Stimulated activated naive B cell treated with anti-CD40 and anti-IgM and Interleukin-4, amounts not matched to agents 10 μg/mL and 1 μg/mL and 100 μg/mL, for 72 hours (primary cell): ENCODE measurements at regions not wholly inside any gene's neighbourhood (a gene's known extent, or its start where the extent isn't known, plus 50 kb on each side); places are given as distances from the start of the nearest gene placed in this dataset.
"Not testable (repeated sequence)": the region's sequence is repeated elsewhere in the genome, so short reads cannot be mapped to it uniquely, and the experiment has no call there.

Experiments
- ATAC-seq, 2 donors: fragments of 150-1000 bp; cut with Tn5 transposase; replicated peaks; 2 replicates each; pipeline ENCODE4 v1.10.0; 2021; ENCODE audit warnings: moderate library complexity in 1 of 2
- DNase-seq: peaks from one replicate; pipeline ENCODE4 v3.0.0; 2021
- H3K27ac Mint-ChIP-seq: one replicate; pipeline ENCODE4 v1.8.0; 2022; ENCODE audit warnings: mild to moderate bottlenecking, mixed read lengths
- H3K27me3 Mint-ChIP-seq, 2 donors: one replicate each; pipeline ENCODE4 v1.8.0; 2022; ENCODE audit warnings: mixed read lengths in 2 of 2
- H3K36me3 Mint-ChIP-seq, 2 donors: one replicate each; pipeline ENCODE4 v1.8.0; 2022; ENCODE audit warnings: mixed read lengths in 2 of 2, mild to moderate bottlenecking in 1 of 2
- H3K4me1 Mint-ChIP-seq, 2 donors: one replicate each; pipeline ENCODE4 v1.8.0; 2022; ENCODE audit warnings: mixed read lengths in 2 of 2, mild to moderate bottlenecking in 1 of 2
- H3K4me3 Mint-ChIP-seq, 2 donors: one replicate each; pipeline ENCODE4 v1.8.0; 2022; ENCODE audit warnings: mild to moderate bottlenecking in 2 of 2, mixed read lengths in 2 of 2, moderate library complexity in 1 of 2
- H3K9me3 Mint-ChIP-seq, 2 donors: one replicate each; pipeline ENCODE4 v1.8.0; 2022; ENCODE audit warnings: mixed read lengths in 2 of 2, mild to moderate bottlenecking in 1 of 2

DNA sequence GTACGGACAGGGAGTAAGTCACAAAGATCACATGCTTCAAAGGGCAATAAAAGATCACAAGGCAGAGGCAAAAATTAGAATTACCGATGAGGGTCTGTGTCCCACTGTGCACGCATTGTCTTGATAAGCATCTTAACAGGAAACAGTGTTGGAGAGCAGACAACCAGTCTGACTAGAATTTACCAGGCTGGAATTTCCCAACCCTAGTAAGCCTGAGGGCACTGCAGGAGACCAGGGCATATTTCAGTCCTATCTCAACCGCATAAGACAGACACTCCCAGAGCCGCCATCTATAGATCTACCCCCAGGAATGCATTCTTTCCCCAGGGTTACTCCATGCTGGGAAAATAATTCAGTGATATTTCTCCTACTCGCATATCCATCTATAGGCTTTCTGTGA, 66.2 kb upstream of the MAGEB2 start:
- H3K4me3 Mint-ChIP-seq, H3K9me3 Mint-ChIP-seq, DNase-seq, H3K4me1 Mint-ChIP-seq, ATAC-seq, H3K27ac Mint-ChIP-seq, H3K36me3 Mint-ChIP-seq, H3K27me3 Mint-ChIP-seq: not testable (repeated sequence)

DNA sequence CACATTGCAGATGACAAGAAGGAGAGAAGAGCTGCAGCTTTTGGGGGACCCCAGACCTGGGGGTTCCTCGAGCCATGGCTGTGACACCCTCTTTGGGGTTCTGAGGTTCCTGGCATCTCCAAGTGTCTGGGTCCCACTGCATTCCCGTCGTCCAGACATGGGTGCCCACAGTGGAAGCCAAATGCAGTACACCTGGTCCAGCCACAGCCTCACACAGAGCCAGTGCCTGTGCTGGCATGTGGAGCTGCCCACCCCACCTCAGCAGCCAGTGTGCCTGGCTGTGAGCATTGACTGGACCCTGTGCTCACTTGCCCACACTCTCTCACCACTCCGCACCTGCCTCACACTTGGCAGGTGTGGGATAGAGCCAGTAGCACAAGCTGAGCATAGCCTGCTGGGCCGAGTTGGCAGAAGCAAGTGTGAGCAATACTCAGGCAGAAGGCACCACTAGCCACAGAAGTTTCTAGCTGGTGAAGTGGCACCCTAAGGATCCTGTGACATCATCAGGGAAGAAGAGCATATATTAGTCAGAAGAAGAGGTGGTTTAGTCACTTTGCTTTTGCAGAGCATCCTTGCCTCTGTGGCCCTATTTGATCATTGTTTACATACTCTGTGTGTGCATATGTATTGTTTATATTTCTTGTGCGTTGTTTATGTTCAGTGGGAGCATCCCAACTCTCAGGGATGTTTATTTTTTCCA, 65.0 kb upstream of the MAGEB2 start:
- H3K27me3 Mint-ChIP-seq, result peaks cover 0 to 5% of the 10 kb centered on the region in 2 donors
- H3K4me3 Mint-ChIP-seq, result no peak overlapping the region
- H3K4me1 Mint-ChIP-seq, result no peaks in the 10 kb centered on the region
- no peaks in the 10 kb centered on the region for H3K9me3 Mint-ChIP-seq
- H3K36me3 Mint-ChIP-seq, result no peaks in the 10 kb centered on the region
- no peak overlapping the region for H3K27ac Mint-ChIP-seq
- DNase-seq, result no peak
- no peak for ATAC-seq

GRCh38 chrX:30151964-30152363, 63.4 kb upstream of the MAGEB2 start:
- no peak for DNase-seq
- H3K4me1 Mint-ChIP-seq, result no peaks in the 10 kb centered on the region
- no peak overlapping the region for H3K4me3 Mint-ChIP-seq
- no peak overlapping the region for H3K27ac Mint-ChIP-seq
- ATAC-seq, result no peak
- H3K36me3 Mint-ChIP-seq, result no peaks in the 10 kb centered on the region
- no peaks in the 10 kb centered on the region for H3K9me3 Mint-ChIP-seq
- H3K27me3 Mint-ChIP-seq, result peaks cover 0 to 5% of the 10 kb centered on the region in 2 donors

DNA sequence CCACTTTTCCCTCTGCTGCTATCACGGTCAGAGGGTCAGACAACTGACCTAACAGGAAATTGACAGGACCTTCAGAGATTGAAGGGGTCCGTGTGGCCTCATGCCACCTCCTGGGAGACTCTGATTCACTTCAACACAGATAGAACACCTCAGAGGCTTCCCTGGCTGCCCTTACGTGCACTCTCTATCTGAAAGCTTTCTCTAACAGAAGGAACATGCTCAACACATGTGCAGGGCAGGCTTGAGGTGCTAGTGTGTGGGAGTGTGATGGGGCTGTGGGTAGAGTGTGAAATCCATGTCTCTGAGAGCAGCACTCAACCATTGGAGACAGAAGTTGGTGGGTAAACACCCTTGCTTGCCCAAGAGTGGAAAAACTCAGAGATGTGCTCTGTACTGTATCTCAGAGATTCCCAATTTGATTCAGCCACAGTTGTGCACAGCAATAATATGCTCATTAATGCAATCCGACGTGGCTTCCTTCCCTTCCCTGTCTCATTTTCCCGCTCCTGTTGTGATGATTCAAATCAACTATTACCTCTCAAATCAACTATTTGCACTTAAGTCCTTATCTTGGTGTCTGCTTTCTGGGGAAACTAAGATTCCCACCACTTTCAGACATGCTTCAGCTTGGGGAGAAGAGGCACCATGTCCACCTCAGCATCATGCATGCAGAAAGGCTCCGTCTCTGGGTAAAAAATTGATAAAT, 62.0 kb upstream of the MAGEB2 start:
- no peak overlapping the region for H3K27ac Mint-ChIP-seq
- H3K4me1 Mint-ChIP-seq, result no peaks in the 10 kb centered on the region
- no peaks in the 10 kb centered on the region for H3K9me3 Mint-ChIP-seq
- H3K36me3 Mint-ChIP-seq, result no peaks in the 10 kb centered on the region
- ATAC-seq (no peak), DNase-seq (no peak)
- peaks cover 0 to 5% of the 10 kb centered on the region in 2 donors for H3K27me3 Mint-ChIP-seq
- H3K4me3 Mint-ChIP-seq, result no peak overlapping the region

GRCh38 chrX:30153881-30154260, 61.5 kb upstream of the MAGEB2 start:
- no peaks in the 10 kb centered on the region for H3K36me3 Mint-ChIP-seq
- H3K27ac Mint-ChIP-seq, result no peak overlapping the region
- H3K9me3 Mint-ChIP-seq, result no peaks in the 10 kb centered on the region
- DNase-seq (no peak), ATAC-seq (no peak)
- peaks cover 0 to 5% of the 10 kb centered on the region in 2 donors for H3K27me3 Mint-ChIP-seq
- no peak overlapping the region for H3K4me3 Mint-ChIP-seq
- H3K4me1 Mint-ChIP-seq, result no peaks in the 10 kb centered on the region

DNA sequence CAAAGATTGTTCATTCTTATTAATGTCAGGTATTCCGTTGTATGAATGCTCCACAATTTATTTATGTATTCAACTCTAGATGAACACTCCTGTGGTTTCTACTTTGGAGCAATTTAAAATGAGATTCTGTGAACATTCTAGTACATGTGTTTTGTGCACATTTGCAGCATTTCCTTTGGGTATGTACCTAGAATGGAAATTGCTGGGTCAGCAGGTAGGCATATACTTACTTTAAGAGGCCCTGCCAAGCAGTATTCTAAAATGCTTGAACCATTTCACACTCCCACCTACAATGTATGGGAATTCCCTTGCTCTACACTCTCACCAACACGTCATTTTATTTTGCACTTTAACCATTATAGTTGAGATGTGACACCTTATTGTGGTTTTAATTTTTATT, 59.4 kb upstream of the MAGEB2 start:
- DNase-seq (no peak), ATAC-seq (no peak)
- peaks cover 0 to 5% of the 10 kb centered on the region in 2 donors for H3K27me3 Mint-ChIP-seq
- H3K9me3 Mint-ChIP-seq, result no peaks in the 10 kb centered on the region
- no peak overlapping the region for H3K4me3 Mint-ChIP-seq
- H3K4me1 Mint-ChIP-seq, result no peaks in the 10 kb centered on the region
- H3K27ac Mint-ChIP-seq, result no peak overlapping the region
- no peaks in the 10 kb centered on the region for H3K36me3 Mint-ChIP-seq

DNA sequence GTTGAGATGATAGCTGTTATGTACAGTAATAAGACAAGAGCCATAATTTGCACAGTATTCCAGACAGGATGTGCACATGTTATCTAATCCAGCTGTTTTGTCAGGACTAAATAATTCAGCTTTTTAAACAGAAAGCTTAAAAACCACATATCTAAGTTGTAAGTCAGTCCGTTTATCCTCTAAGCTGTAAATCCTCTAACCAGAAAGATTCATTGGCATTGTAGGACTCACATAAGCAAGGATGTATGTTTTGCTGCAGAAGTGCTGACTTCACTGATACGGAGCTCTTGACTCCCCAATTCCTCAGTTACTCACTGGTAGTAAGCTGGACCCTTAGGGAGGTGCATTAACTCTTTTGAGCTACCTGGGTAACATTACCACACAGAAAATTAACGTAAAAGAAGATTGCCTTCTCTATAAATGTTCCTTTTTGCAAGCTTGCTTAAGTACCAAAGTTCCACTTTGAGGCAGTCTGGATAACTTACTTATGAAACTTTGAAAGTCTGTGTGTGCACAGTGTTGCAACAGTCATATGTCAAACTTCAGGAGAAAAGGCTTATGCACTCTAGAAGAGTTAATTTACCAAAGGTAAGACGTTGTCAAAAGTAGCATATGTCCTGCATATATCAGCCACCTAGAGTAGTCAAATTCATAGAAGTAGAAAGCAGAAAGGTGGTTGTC, 58.3 kb upstream of the MAGEB2 start:
- Mint-ChIP-seq H3K4me3 (no peak overlapping the region), H3K27ac (no peak overlapping the region), H3K36me3 (no peaks in the 10 kb centered on the region), H3K27me3 (peaks cover 0 to 5% of the 10 kb centered on the region in 2 donors), H3K4me1 (no peaks in the 10 kb centered on the region), H3K9me3 (no peaks in the 10 kb centered on the region)
- no peak for DNase-seq
- no peak for ATAC-seq

- ATAC-seq (no peak), DNase-seq (no peak)
- Mint-ChIP-seq H3K27me3 (no peaks in the 10 kb centered on the region), H3K9me3 (no peaks in the 10 kb centered on the region), H3K36me3 (no peaks in the 10 kb centered on the region), H3K27ac (no peak overlapping the region), H3K4me1 (no peaks in the 10 kb centered on the region), H3K4me3 (no peak overlapping the region)
These were observed 54.3 kb upstream of the MAGEB2 start for GRCh38 chrX:30161043-30161442.
